LNCaP clone FGC (cell line): ENCODE measurements at regions not wholly inside any gene's neighbourhood (a gene's known extent, or its start where the extent isn't known, plus 50 kb on each side); places are given as distances from the start of the nearest gene placed in this dataset.

Experiments
- DNase-seq: peaks from one replicate; pipeline ENCODE4 v3.0.0-alpha.2; 2011; ENCODE audit warnings: low read depth
- H3K4me3 ChIP-seq: 2 replicates; pipeline ENCODE4 v1.5.1; 2011; ENCODE audit warnings: mild to moderate bottlenecking, low read depth, low read length, control low read depth
- TF ChIP-seq, protein P1 (sequence below): IDR thresholded peaks from 2 replicates; pipeline ENCODE4 v1.5.1; 2012; ENCODE audit warnings: mild to moderate bottlenecking; ENCODE audit not compliant: control insufficient read depth, insufficient read depth; ENCODE audit errors: extremely low read depth

DNA sequence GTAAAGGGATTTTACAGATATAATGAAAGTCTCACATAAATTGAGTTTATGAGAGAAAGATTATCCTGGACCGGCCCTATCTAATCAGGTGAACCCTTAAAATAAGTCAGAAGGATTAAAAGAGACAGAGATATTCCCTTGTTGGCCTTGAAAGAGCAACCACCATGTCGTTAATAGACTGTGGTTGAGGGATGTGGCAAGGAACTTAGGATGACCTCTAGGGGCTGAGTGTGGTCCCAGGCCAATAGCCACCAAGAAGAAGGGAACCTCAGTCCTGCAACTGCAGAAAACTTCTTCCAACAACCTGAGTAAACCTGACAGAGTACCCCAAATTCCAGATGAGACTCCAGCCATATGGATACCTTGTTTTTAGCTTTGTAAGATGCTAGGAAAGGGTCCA is 121.5 kb downstream of the POLR1F start:
- no peak for DNase-seq
- H3K4me3 ChIP-seq = no peak overlapping the region
- TF ChIP-seq, protein P1, sequence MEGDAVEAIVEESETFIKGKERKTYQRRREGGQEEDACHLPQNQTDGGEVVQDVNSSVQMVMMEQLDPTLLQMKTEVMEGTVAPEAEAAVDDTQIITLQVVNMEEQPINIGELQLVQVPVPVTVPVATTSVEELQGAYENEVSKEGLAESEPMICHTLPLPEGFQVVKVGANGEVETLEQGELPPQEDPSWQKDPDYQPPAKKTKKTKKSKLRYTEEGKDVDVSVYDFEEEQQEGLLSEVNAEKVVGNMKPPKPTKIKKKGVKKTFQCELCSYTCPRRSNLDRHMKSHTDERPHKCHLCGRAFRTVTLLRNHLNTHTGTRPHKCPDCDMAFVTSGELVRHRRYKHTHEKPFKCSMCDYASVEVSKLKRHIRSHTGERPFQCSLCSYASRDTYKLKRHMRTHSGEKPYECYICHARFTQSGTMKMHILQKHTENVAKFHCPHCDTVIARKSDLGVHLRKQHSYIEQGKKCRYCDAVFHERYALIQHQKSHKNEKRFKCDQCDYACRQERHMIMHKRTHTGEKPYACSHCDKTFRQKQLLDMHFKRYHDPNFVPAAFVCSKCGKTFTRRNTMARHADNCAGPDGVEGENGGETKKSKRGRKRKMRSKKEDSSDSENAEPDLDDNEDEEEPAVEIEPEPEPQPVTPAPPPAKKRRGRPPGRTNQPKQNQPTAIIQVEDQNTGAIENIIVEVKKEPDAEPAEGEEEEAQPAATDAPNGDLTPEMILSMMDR = no peak

GRCh38 chr7:19585761-19586160 is 123.1 kb downstream of the POLR1F start:
- no peak for DNase-seq
- TF ChIP-seq, protein P1 = no peak
- no peak overlapping the region for H3K4me3 ChIP-seq

DNA sequence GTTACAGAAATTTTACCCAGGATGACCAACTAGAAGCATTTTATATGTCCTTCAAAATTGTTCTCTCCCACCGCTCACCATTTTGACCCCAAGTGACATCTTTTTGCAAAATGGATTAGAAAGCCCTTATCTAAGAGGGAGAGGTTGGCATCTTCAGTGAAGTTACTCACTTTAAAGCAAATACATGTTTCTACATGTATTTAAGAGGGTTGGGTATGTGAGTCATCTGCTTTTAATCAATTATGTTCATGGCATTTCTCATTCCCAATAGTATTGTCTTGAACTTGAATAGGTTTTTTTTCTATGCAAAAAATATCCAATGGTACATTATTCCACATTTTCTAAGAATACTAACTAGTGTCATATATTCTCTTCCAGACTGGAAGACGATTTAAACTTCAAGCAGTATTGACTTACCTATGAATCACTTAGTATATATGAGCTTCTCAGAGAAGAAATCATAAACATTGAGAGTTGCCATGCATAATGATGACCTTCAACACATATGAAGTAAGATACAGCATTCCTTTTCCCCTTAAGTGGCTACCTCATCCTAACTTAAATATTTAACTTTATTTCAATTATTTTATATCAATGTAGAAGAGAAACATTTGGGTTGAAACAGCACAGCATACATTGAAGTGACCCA is 132.8 kb downstream of the POLR1F start:
- no peak overlapping the region for H3K4me3 ChIP-seq
- DNase-seq = no peak
- TF ChIP-seq, protein P1 = no peak

DNA sequence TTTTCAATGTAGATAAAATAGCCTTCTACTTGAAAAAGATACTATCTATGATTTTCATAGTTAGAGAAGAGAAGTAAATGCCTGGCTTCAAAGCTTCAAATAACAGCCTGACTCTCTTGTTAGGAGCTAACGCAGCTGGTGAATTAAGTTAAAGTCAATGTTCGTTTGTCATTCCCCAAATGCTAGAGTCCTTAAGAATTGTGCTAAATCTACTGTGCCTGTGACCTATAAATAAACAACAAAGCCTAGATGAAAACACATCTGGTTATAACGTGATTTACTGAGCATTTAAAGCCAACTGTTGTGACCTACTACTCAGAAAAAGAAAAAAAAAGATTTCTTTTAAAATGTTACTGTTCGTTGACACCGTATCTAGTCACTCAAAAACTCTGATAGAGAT is 134.7 kb downstream of the POLR1F start:
- DNase-seq = no peak
- no peak overlapping the region for H3K4me3 ChIP-seq
- TF ChIP-seq, protein P1 = no peak

GRCh38 chr7:19572566-19572965 is 136.3 kb downstream of the POLR1F start:
- DNase-seq = no peak
- no peak overlapping the region for H3K4me3 ChIP-seq
- TF ChIP-seq, protein P1 = no peak

GRCh38 chr7:19567011-19567410 is 141.8 kb downstream of the POLR1F start:
- TF ChIP-seq, protein P1 = no peak
- H3K4me3 ChIP-seq = no peak overlapping the region
- DNase-seq = no peak

GRCh38 chr7:19565602-19566001 is 143.2 kb downstream of the POLR1F start:
- TF ChIP-seq, protein P1 = no peak
- no peak for DNase-seq
- no peak overlapping the region for H3K4me3 ChIP-seq
